RPMI8226 (cell line): ENCODE measurements at regions not wholly inside any gene's neighbourhood (a gene's known extent, or its start where the extent isn't known, plus 50 kb on each side); places are given as distances from the start of the nearest gene placed in this dataset.

Source experiments
- DNase-seq: peaks from one replicate; pipeline ENCODE4 v3.0.0-alpha.2; 2015

GRCh38 chr3:189049458-189050236 lies 122.1 kb upstream of the TPRG1 start:
- no peak for DNase-seq

GRCh38 chr3:189053322-189053721 lies 118.4 kb upstream of the TPRG1 start:
- no peak for DNase-seq

GRCh38 chr3:189056646-189057335 lies 115.0 kb upstream of the TPRG1 start:
- no peak for DNase-seq

- no peak for DNase-seq
Measured at GRCh38 chr3:189057369-189057768, 114.4 kb upstream of the TPRG1 start.

GRCh38 chr3:189058071-189058470 lies 113.7 kb upstream of the TPRG1 start:
- no peak for DNase-seq

- no peak for DNase-seq
Measured at GRCh38 chr3:189070965-189071364, 100.8 kb upstream of the TPRG1 start.

- DNase-seq = no peak
Measured at GRCh38 chr3:189071446-189071845, 100.3 kb upstream of the TPRG1 start.

- DNase-seq = no peak
Measured at GRCh38 chr3:189076449-189076848, 95.3 kb upstream of the TPRG1 start.

- DNase-seq = no peak
Measured at GRCh38 chr3:189080745-189081144, 91.0 kb upstream of the TPRG1 start.

- no peak for DNase-seq
Measured at GRCh38 chr3:189082666-189083427, 88.9 kb upstream of the TPRG1 start.

- no peak for DNase-seq
Measured at GRCh38 chr3:189084620-189085019, 87.2 kb upstream of the TPRG1 start.

- no peak for DNase-seq
Measured at GRCh38 chr3:189092547-189092946, 79.2 kb upstream of the TPRG1 start.

- DNase-seq = no peak
Measured at GRCh38 chr3:189094539-189094938, 77.2 kb upstream of the TPRG1 start.

- DNase-seq = no peak
Measured at GRCh38 chr3:189096092-189096491, 75.7 kb upstream of the TPRG1 start.

GRCh38 chr3:189099031-189099471 lies 72.7 kb upstream of the TPRG1 start:
- DNase-seq = no peak

GRCh38 chr3:189099505-189100290 lies 72.1 kb upstream of the TPRG1 start:
- no peak for DNase-seq

- no peak for DNase-seq
Measured at GRCh38 chr3:189100866-189101265, 70.9 kb upstream of the TPRG1 start.

- no peak for DNase-seq
Measured at GRCh38 chr3:189101594-189101993, 70.2 kb upstream of the TPRG1 start.

GRCh38 chr3:189103208-189103607 lies 68.6 kb upstream of the TPRG1 start:
- no peak for DNase-seq

- no peak for DNase-seq
Measured at GRCh38 chr3:189108067-189108466, 63.7 kb upstream of the TPRG1 start.

GRCh38 chr3:189108735-189109134 lies 63.0 kb upstream of the TPRG1 start:
- no peak for DNase-seq

- DNase-seq = no peak
Measured at GRCh38 chr3:189109145-189109544, 62.6 kb upstream of the TPRG1 start.

GRCh38 chr3:189117087-189117486 lies 54.7 kb upstream of the TPRG1 start:
- no peak for DNase-seq
